ENCODE measurements at regions not wholly inside any gene's neighbourhood (a gene's known extent, or its start where the extent isn't known, plus 50 kb on each side); places are given as distances from the start of the nearest gene placed in this dataset.

GRCh38 chr6:106803188-106803587 is 171.3 kb downstream of the CD24 start:
- Histone ChIP-seq H3K4me2 (ENCODE audit: insufficient read depth, low read length) (no peak overlapping the region), H3K4me3 (no peak overlapping the region), H3K9me3 (replicated peaks; ENCODE audit: control insufficient read depth, insufficient read depth, low read depth, low read length) (no peaks in the 10 kb centered on the region), H3K27ac (ENCODE audit: extremely low read depth, low read depth, low read length) (no peak overlapping the region), H3K9me1 (ENCODE audit: control insufficient read depth, insufficient read depth, low read length) (no peaks in the 10 kb centered on the region), H3K79me2 (ENCODE audit: control insufficient read depth, insufficient read depth, low read length) (no peaks in the 10 kb centered on the region), H3K9ac (ENCODE audit: insufficient read depth in 1 of 2, low read depth in 2 of 2, low read length in 2 of 2) (no peak overlapping the region), H3K4me1 (replicated peaks in 1 of 2; ENCODE audit: control insufficient read depth in 2 of 2, insufficient read depth in 2 of 2, low read length in 2 of 2) (peaks cover 7 to 10% of the 10 kb centered on the region in 2 experiments; a peak in 4 of 5 replicates), H4K20me1 (replicated peaks; ENCODE audit: control insufficient read depth, insufficient read depth, low read length) (no peaks in the 10 kb centered on the region), H3K36me3 (ENCODE audit: control insufficient read depth, insufficient read depth, low read length) (no peaks in the 10 kb centered on the region), H2AFZ (ENCODE audit: low read depth, low read length) (no peak overlapping the region), H3K27me3 (ENCODE audit: control insufficient read depth in 2 of 2, insufficient read depth in 2 of 2, low read length in 2 of 2) (no peaks in the 10 kb centered on the region)
- in situ Hi-C loops (cut with MboI) (no loop called here), intact Hi-C loops (cut with micrococcal nuclease) (no loop called here)
- FAIRE-seq (no peak), DNase-seq (ENCODE audit: extremely low read depth in 1 of 4, low spot score in 3 of 4) (no peak), ATAC-seq (no peak)
- ChIA-PET CTCF (ENCODE audit: low intra/inter-chr PET ratio) (no interaction called here), POLR2A (no interaction called here)
- WGBS (ENCODE audit: insufficient coverage, low coverage, missing lambda C conversion rate), result 17% methylated on average over 1 of the region's 1 CpG
- no TSS peak for BruUV-seq (replicated peaks)
- TF ChIP-seq EZH2 (IDR thresholded peaks at IDR 0.05; ENCODE audit: borderline replicate concordance, low read depth, low read length) (no peak), FOXP1 (CRISPR knock-in tag; IDR thresholded peaks at IDR 0.05) (no peak), NRF1 (conservative IDR thresholded peaks at IDR 0.05 in 1 of 2, IDR thresholded peaks at IDR 0.05 in 1 of 2) (no peak), GATAD2A (IDR thresholded peaks at IDR 0.05) (no peak), FOXA3 (CRISPR knock-in tag; conservative IDR thresholded peaks at IDR 0.05 in 1 of 2, IDR thresholded peaks at IDR 0.05 in 1 of 2) (no peak), SUPT5H (IDR thresholded peaks at IDR 0.05) (no peak), ZBTB49 (CRISPR knock-in tag; IDR thresholded peaks at IDR 0.05; ENCODE audit: borderline replicate concordance) (no peak), ETS1 (conservative IDR thresholded peaks at IDR 0.05; ENCODE audit: control insufficient read depth, low read depth, low read length) (no peak), VEZF1 (CRISPR knock-in tag; IDR thresholded peaks at IDR 0.05) (no peak), CREBBP (IDR thresholded peaks at IDR 0.05; ENCODE audit: low read depth, low read length) (no peak), ZNF282 (CRISPR knock-in tag; IDR thresholded peaks at IDR 0.05) (no peak), GTF2E2 (tag; IDR thresholded peaks at IDR 0.05) (no peak), RNF219 (CRISPR knock-in tag; IDR thresholded peaks at IDR 0.05) (no peak)

Measured in K562 (cell line).